CD4-positive, alpha-beta T cell (primary cell): ENCODE measurements at regions not wholly inside any gene's neighbourhood (a gene's known extent, or its start where the extent isn't known, plus 50 kb on each side); places are given as distances from the start of the nearest gene placed in this dataset.

Experiments
- ATAC-seq: fragments of 200-7000 bp; cut with Tn5 transposase; one replicate; pipeline ENCODE4 v1.10.0; 2022; ENCODE audit warnings: mild to moderate bottlenecking; ENCODE audit not compliant: poor library complexity
- CTCF ChIA-PET: fragments of 350-600 bp; sonication (Branson Sonifier 250); formaldehyde crosslinking; loops from one replicate; lab custom pipeline; 2021; ENCODE audit warnings: antibody characterized with exemption, inconsistent platforms; lab: Charles Lee
- POLR2A ChIA-PET: fragments of 350-600 bp; sonication (Branson Sonifier 250); formaldehyde crosslinking; loops from one replicate; lab custom pipeline; 2021; ENCODE audit warnings: antibody characterized with exemption, inconsistent platforms; lab: Charles Lee
- DNase-seq, 14 experiments: peaks; one replicate each; pipeline ENCODE4 v3.0.0-alpha.2; 2013 to 2020; ENCODE audit warnings: mixed read lengths in 2 of 14
- H3K27ac ChIP-seq, 2 donors: one replicate each; pipeline versions ENCODE4 v1.5.1 to v1.7.0; 2013; ENCODE audit warnings: low read length in 2 of 2, low read depth in 1 of 2, mild to moderate bottlenecking in 1 of 2
- H3K27me3 ChIP-seq, 2 experiments: 1 replicate in 1 of 2; 2 replicates in 1 of 2; pipeline versions ENCODE4 v1.6.1 to v1.7.0; 2013; ENCODE audit warnings: low read length in 2 of 2, control low read depth in 1 of 2, mild to moderate bottlenecking in 1 of 2, moderate library complexity in 1 of 2; ENCODE audit not compliant: insufficient read depth in 2 of 2, control insufficient read depth in 1 of 2
- H3K36me3 ChIP-seq: one replicate; pipeline ENCODE4 v1.6.1; 2013; ENCODE audit warnings: low read length, control low read depth; ENCODE audit not compliant: insufficient read depth
- H3K4me1 ChIP-seq: one replicate; pipeline ENCODE4 v1.6.1; 2013; ENCODE audit warnings: low read length, control low read depth; ENCODE audit not compliant: insufficient read depth
- H3K4me3 ChIP-seq: one replicate; pipeline ENCODE4 v1.5.1; 2013; ENCODE audit warnings: mild to moderate bottlenecking, low read length, moderate library complexity
- H3K9me3 ChIP-seq, 2 experiments: 1 replicate in 1 of 2; 2 replicates in 1 of 2; pipeline versions ENCODE4 v1.6.1 to v1.7.0; 2013; ENCODE audit warnings: low read length in 2 of 2, mild to moderate bottlenecking in 2 of 2, control low read depth in 1 of 2, moderate library complexity in 1 of 2; ENCODE audit not compliant: control insufficient read depth in 1 of 2, insufficient read depth in 1 of 2
- H3K27ac Mint-ChIP-seq: one replicate; pipeline ENCODE4 v1.8.0; 2020; ENCODE audit warnings: mixed read lengths
- H3K27me3 Mint-ChIP-seq: one replicate; pipeline ENCODE4 v1.8.0; 2021; ENCODE audit warnings: mixed read lengths
- H3K36me3 Mint-ChIP-seq: one replicate; pipeline ENCODE4 v1.8.0; 2021; ENCODE audit warnings: low read depth, mixed read lengths
- H3K4me1 Mint-ChIP-seq: one replicate; pipeline ENCODE4 v1.8.0; 2021; ENCODE audit warnings: low read depth, mixed read lengths
- H3K4me3 Mint-ChIP-seq: one replicate; pipeline ENCODE4 v1.8.0; 2020; ENCODE audit warnings: mild to moderate bottlenecking, mixed read lengths
- H3K9me3 Mint-ChIP-seq: one replicate; pipeline ENCODE4 v1.8.0; 2020; ENCODE audit warnings: mixed read lengths
- CTCF ChIP-seq: fragments of 200-600 bp; IDR thresholded peaks from one replicate; pipeline ENCODE4 v1.8.0; 2022; ENCODE audit warnings: antibody characterized with exemption, mild to moderate bottlenecking
- intact Hi-C, 2 experiments: fragments of 100-400 bp; cut with DNase I in 1 of 2; cut with micrococcal nuclease in 1 of 2; formaldehyde crosslinking; loops; one replicate each; pipeline versions ENCODE4 v1.15.1 to v1.9.0; 2023 to 2025; cut with DNase I, micrococcal nuclease

GRCh38 chr1:101548376-101548775 is 311.6 kb downstream of the S1PR1 start:
- Mint-ChIP-seq H3K36me3 (no peaks in the 10 kb centered on the region), H3K4me1 (no peaks in the 10 kb centered on the region), H3K4me3 (no peak overlapping the region), H3K27me3 (no peaks in the 10 kb centered on the region), H3K27ac (no peak overlapping the region), H3K9me3 (no peaks in the 10 kb centered on the region)
- CTCF ChIA-PET: no interaction called here
- POLR2A ChIA-PET: no interaction called here
- no peak for TF ChIP-seq CTCF
- no peak for ATAC-seq
- H3K9me3 ChIP-seq: no peaks in the 10 kb centered on the region
- H3K27me3 ChIP-seq: no peaks in the 10 kb centered on the region
- no peak overlapping the region for H3K27ac ChIP-seq
- intact Hi-C loops: no loop called here
- H3K36me3 ChIP-seq: no peaks in the 10 kb centered on the region
- H3K4me1 ChIP-seq: no peaks in the 10 kb centered on the region
- no peak for DNase-seq
- no peak overlapping the region for H3K4me3 ChIP-seq

- no peaks in the 10 kb centered on the region for H3K9me3 ChIP-seq
- no peak overlapping the region for H3K4me3 ChIP-seq
- DNase-seq (no peak), ATAC-seq (no peak)
- Mint-ChIP-seq H3K27me3 (no peaks in the 10 kb centered on the region), H3K36me3 (no peaks in the 10 kb centered on the region), H3K9me3 (no peaks in the 10 kb centered on the region), H3K27ac (no peak overlapping the region), H3K4me3 (no peak overlapping the region), H3K4me1 (no peaks in the 10 kb centered on the region)
- H3K27ac ChIP-seq: no peak overlapping the region
- ChIA-PET CTCF (no interaction called here), POLR2A (no interaction called here)
- no peaks in the 10 kb centered on the region for H3K36me3 ChIP-seq
- no peaks in the 10 kb centered on the region for H3K27me3 ChIP-seq
- intact Hi-C loops: no loop called here
- no peaks in the 10 kb centered on the region for H3K4me1 ChIP-seq
- TF ChIP-seq CTCF: no peak
These were observed 313.8 kb downstream of the S1PR1 start for GRCh38 chr1:101550581-101550980.

- Histone ChIP-seq H3K4me1 (no peaks in the 10 kb centered on the region), H3K27me3 (no peaks in the 10 kb centered on the region), H3K36me3 (no peaks in the 10 kb centered on the region), H3K9me3 (no peaks in the 10 kb centered on the region), H3K4me3 (no peak overlapping the region), H3K27ac (no peak overlapping the region)
- H3K4me3 Mint-ChIP-seq: no peak overlapping the region
- peaks cover 20% of the 10 kb centered on the region for H3K27me3 Mint-ChIP-seq
- TF ChIP-seq CTCF: no peak
- ChIA-PET CTCF (interaction anchor here (0.8 kb wide), 1 partner anchor 38 kb away, joined by 3 read pairs; no protein-coding TSS in a partner anchor), POLR2A (no interaction called here)
- no peaks in the 10 kb centered on the region for H3K4me1 Mint-ChIP-seq
- ATAC-seq (no peak), DNase-seq (no peak)
- H3K9me3 Mint-ChIP-seq: peaks cover 2% of the 10 kb centered on the region
- intact Hi-C loops: loop anchor here in 1 of 2 experiments (1.0 kb wide), 1 partner anchor 258 kb away; no protein-coding TSS in a partner anchor
- no peaks in the 10 kb centered on the region for H3K36me3 Mint-ChIP-seq
- no peak overlapping the region for H3K27ac Mint-ChIP-seq
These were observed 330.2 kb downstream of the S1PR1 start for GRCh38 chr1:101566883-101567538.
